IMR-90 (cell line): ENCODE measurements at regions not wholly inside any gene's neighbourhood (a gene's known extent, or its start where the extent isn't known, plus 50 kb on each side); places are given as distances from the start of the nearest gene placed in this dataset.
"Not testable (repeated sequence)": the region's sequence is repeated elsewhere in the genome, so short reads cannot be mapped to it uniquely, and the experiment has no call there.

ENCODE experiments used
- ATAC-seq: fragments of 200-7000 bp; cut with Tn5 transposase; 2 replicates; pipeline ENCODE4 v1.9.1; 2020; ENCODE audit warnings: low read depth, mild to moderate bottlenecking, moderate library complexity
- BruUV-seq: library from RNA; stranded (reverse); fragments of 400-500 nt; replicated peaks from 2 replicates; lab custom pipeline; 2021; lab: Mats Ljungman, UMichigan
- CTCF ChIA-PET: fragments of 300-600 bp; formaldehyde crosslinking; extraction: SDS; loops from one replicate; lab custom pipeline; 2021; ENCODE audit warnings: antibody characterized with exemption; lab: Yijun Ruan, JAX
- POLR2A ChIA-PET: fragments of 300-600 bp; sonication (Branson Sonifier 250); formaldehyde crosslinking; loops from one replicate; lab custom pipeline; 2022; ENCODE audit warnings: antibody characterized with exemption; ENCODE audit not compliant: unreplicated experiment; lab: Charles Lee
- DNase-seq: peaks from one replicate; pipeline ENCODE4 v3.0.0; 2013
- H2AFZ ChIP-seq: replicated peaks from 2 replicates; pipeline ENCODE3; 2013; ENCODE audit warnings: low read length, mild to moderate bottlenecking; ENCODE audit not compliant: poor library complexity
- H2AK5ac ChIP-seq: 2 replicates; pipeline ENCODE4 v1.6.1; 2013; ENCODE audit warnings: low read depth, low read length, inconsistent platforms
- H2AK9ac ChIP-seq: replicated peaks from 2 replicates; pipeline ENCODE3; 2013; ENCODE audit warnings: mild to moderate bottlenecking, low read depth, low read length, moderate library complexity; ENCODE audit not compliant: poor library complexity
- H2BK120ac ChIP-seq: 2 replicates; pipeline ENCODE4 v1.6.1; 2013; ENCODE audit warnings: low read depth, low read length, inconsistent platforms
- H2BK15ac ChIP-seq: 3 replicates; pipeline ENCODE4 v1.6.1; 2013; ENCODE audit warnings: low read depth, low read length, inconsistent platforms
- H2BK20ac ChIP-seq: 2 replicates; pipeline ENCODE4 v1.6.1; 2013; ENCODE audit warnings: low read depth, mild to moderate bottlenecking, inconsistent platforms, low read length, moderate library complexity
- H2BK5ac ChIP-seq: 2 replicates; pipeline ENCODE4 v1.6.1; 2013; ENCODE audit warnings: mild to moderate bottlenecking, low read depth, low read length, inconsistent platforms; ENCODE audit not compliant: poor library complexity, severe bottlenecking
- H3K14ac ChIP-seq: replicated peaks from 2 replicates; pipeline ENCODE4 v1.6.1; 2013; ENCODE audit warnings: low read depth, low read length, inconsistent platforms
- H3K18ac ChIP-seq: 2 replicates; pipeline ENCODE4 v1.6.1; 2013; ENCODE audit warnings: low read depth, low read length, control low read depth
- H3K23ac ChIP-seq: 2 replicates; pipeline ENCODE4 v1.6.1; 2013; ENCODE audit warnings: low read depth, low read length, inconsistent platforms
- H3K27ac ChIP-seq: 2 replicates; pipeline ENCODE4 v1.5.1; 2013; ENCODE audit warnings: mild to moderate bottlenecking, control low read depth, low read length; ENCODE audit not compliant: insufficient read depth
- H3K27me3 ChIP-seq: 2 replicates; pipeline ENCODE4 v1.6.1; 2013; ENCODE audit warnings: low read length; ENCODE audit not compliant: control insufficient read depth, insufficient read depth
- H3K36me3 ChIP-seq: 2 replicates; pipeline ENCODE4 v1.6.1; 2013; ENCODE audit warnings: low read length, mixed read lengths; ENCODE audit not compliant: control insufficient read depth, insufficient read depth
- H3K4ac ChIP-seq: 2 replicates; pipeline ENCODE4 v1.6.1; 2013; ENCODE audit warnings: low read depth, low read length, inconsistent platforms
- H3K4me1 ChIP-seq: 2 replicates; pipeline ENCODE4 v1.6.1; 2013; ENCODE audit warnings: low read length, mixed read lengths; ENCODE audit not compliant: control insufficient read depth, insufficient read depth
- H3K4me2 ChIP-seq: 2 replicates; pipeline ENCODE4 v1.6.1; 2013; ENCODE audit warnings: low read depth, mild to moderate bottlenecking, control low read depth, low read length, moderate library complexity
- H3K4me3 ChIP-seq: 2 replicates; pipeline ENCODE4 v1.5.1; 2013; ENCODE audit warnings: low read depth, mild to moderate bottlenecking, control low read depth, low read length, moderate library complexity; ENCODE audit not compliant: insufficient read depth
- H3K56ac ChIP-seq: 2 replicates; pipeline ENCODE4 v1.6.1; 2013; ENCODE audit warnings: low read length, inconsistent platforms; ENCODE audit not compliant: insufficient read depth; ENCODE audit errors: extremely low read depth
- H3K79me1 ChIP-seq, 2 experiments: 2 replicates each; pipeline ENCODE4 v1.6.1; 2013; ENCODE audit warnings: low read length in 2 of 2, inconsistent platforms in 1 of 2, low read depth in 1 of 2
- H3K9ac ChIP-seq: 2 replicates; pipeline ENCODE4 v1.6.1; 2013; ENCODE audit warnings: low read depth, low read length, control low read depth
- H3K9me1 ChIP-seq: 2 replicates; pipeline ENCODE4 v1.6.1; 2013; ENCODE audit warnings: low read length, inconsistent platforms; ENCODE audit not compliant: insufficient read depth
- H3K9me3 ChIP-seq: 2 replicates; pipeline ENCODE4 v1.6.1; 2013; ENCODE audit warnings: low read length; ENCODE audit not compliant: control insufficient read depth, insufficient read depth
- H4K20me1 ChIP-seq: 2 replicates; pipeline ENCODE4 v1.6.1; 2013; ENCODE audit warnings: low read length, inconsistent platforms; ENCODE audit not compliant: insufficient read depth
- H4K5ac ChIP-seq: 2 replicates; pipeline ENCODE4 v1.6.1; 2013; ENCODE audit warnings: mild to moderate bottlenecking, low read depth, low read length, control low read depth
- H4K8ac ChIP-seq, 2 experiments: 2 replicates each; pipeline ENCODE4 v1.6.1; 2013; ENCODE audit warnings: low read depth in 2 of 2, low read length in 2 of 2, control low read depth in 1 of 2, inconsistent platforms in 1 of 2
- H4K91ac ChIP-seq: 2 replicates; pipeline ENCODE4 v1.6.1; 2013; ENCODE audit warnings: low read depth, low read length, inconsistent platforms; ENCODE audit not compliant: insufficient read depth
- WGBS, 2 experiments: methylation state at CpG; one replicate each; pipeline versions ENCODE4 v1.1.5 to v1.1.7; 2013; ENCODE audit warnings: missing lambda C conversion rate in 2 of 2; ENCODE audit not compliant: insufficient read length in 1 of 2; ENCODE audit errors: extremely low coverage in 2 of 2; 5-methylcytosine and 5-hydroxymethylcytosine counted together
- dilution Hi-C: fragments of 300-500 bp; cut with HindIII; formaldehyde crosslinking; loops from one replicate; pipeline ENCODE4 v1.14.3; 2018; ENCODE audit warnings: low sequenced_read_pairs; ENCODE audit not compliant: unreplicated experiment
- in situ Hi-C: fragments of 300-500 bp; cut with MboI; formaldehyde crosslinking; loops from 3 replicates; pipeline ENCODE4 v1.14.3; 2019; ENCODE audit warnings: low sequenced_read_pairs, inconsistent platforms, mixed read lengths
- intact Hi-C: fragments of 100-400 bp; cut with micrococcal nuclease; formaldehyde crosslinking; loops from 2 replicates; pipeline ENCODE4 v1.10.0; 2022

DNA sequence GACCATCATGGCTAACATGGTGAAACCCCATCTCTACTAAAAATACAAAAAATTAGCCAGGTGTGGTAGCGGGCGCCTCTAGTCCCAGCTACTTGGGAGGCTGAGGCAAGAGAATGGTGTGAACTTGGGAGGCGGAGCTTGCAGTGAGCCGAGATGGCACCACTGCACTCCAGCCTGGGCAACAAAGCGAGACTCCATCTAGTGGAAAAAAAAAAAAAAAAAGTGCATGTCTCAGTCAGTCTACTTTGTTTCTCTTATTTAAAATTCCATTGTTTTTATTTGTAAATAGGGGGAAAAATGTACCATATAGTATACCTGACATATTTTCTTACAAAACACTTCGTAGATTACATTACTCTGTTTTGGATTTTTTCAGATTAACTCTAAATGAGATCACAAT, 1471.4 kb downstream of the SUCLG1 start:
- H4K8ac ChIP-seq, in situ Hi-C loops, H3K23ac ChIP-seq, H4K5ac ChIP-seq, H3K4ac ChIP-seq, intact Hi-C loops, H2AK9ac ChIP-seq, H3K79me1 ChIP-seq, H4K91ac ChIP-seq, H3K27ac ChIP-seq, BruUV-seq, H3K4me2 ChIP-seq, H3K14ac ChIP-seq, H2BK5ac ChIP-seq, H3K9ac ChIP-seq, H3K27me3 ChIP-seq, H2BK120ac ChIP-seq, H3K4me1 ChIP-seq, H3K56ac ChIP-seq, DNase-seq, H2AK5ac ChIP-seq, H3K9me1 ChIP-seq, CTCF ChIA-PET, H3K4me3 ChIP-seq, H3K36me3 ChIP-seq, POLR2A ChIA-PET, H2BK15ac ChIP-seq, ATAC-seq, H2BK20ac ChIP-seq, H2AFZ ChIP-seq, dilution Hi-C loops, H3K18ac ChIP-seq, H4K20me1 ChIP-seq, H3K9me3 ChIP-seq: not testable (repeated sequence)
- WGBS, 2 experiments: no CpG with 5 or more reads among the region's 6 CpGs
